GM10266 (cell line): ENCODE measurements at regions not wholly inside any gene's neighbourhood (a gene's known extent, or its start where the extent isn't known, plus 50 kb on each side); places are given as distances from the start of the nearest gene placed in this dataset.

Source experiments
- DNase-seq: peaks from one replicate; pipeline ENCODE4 v3.0.0; 2012; ENCODE audit errors: extremely low spot score
- TF ChIP-seq, protein P1 (sequence below): IDR thresholded peaks from 2 replicates; pipeline ENCODE4 v1.5.1; 2012; ENCODE audit warnings: mild to moderate bottlenecking, low read depth; ENCODE audit not compliant: control insufficient read depth, insufficient read depth; ENCODE audit errors: missing control alignments

DNA sequence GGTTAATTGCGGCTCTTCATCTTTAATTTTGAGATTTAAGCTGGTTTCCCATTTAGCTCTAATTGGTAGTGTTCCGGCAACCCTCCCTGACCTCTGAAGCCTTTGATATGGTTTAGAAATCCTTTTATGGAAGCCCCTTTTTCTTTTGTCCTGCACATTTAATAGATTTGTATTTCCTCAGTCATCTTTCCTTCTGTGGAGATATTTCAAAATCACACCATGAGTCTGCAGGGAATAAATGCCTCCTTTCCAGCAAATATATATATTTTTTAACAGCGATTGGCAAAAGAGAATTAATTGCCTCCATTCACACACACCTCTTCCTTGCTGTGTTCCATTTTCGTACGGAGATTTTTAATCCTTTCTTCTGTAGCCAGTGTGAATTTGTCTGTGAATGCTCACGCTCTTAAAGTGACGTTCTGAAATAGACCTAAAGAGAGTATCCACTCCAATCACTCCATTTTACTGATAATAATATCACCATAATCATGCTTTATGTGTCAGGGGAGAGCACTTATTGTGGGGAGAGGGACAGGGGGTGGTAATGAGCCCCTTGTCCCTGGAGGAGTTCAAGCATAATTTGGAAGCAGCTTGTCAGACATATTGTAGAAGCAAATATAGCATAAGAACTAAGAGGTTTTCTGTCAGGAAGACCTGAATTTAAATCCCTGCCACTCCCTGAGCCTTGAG, 142.5 kb upstream of the SYT13 start:
- TF ChIP-seq, protein P1, sequence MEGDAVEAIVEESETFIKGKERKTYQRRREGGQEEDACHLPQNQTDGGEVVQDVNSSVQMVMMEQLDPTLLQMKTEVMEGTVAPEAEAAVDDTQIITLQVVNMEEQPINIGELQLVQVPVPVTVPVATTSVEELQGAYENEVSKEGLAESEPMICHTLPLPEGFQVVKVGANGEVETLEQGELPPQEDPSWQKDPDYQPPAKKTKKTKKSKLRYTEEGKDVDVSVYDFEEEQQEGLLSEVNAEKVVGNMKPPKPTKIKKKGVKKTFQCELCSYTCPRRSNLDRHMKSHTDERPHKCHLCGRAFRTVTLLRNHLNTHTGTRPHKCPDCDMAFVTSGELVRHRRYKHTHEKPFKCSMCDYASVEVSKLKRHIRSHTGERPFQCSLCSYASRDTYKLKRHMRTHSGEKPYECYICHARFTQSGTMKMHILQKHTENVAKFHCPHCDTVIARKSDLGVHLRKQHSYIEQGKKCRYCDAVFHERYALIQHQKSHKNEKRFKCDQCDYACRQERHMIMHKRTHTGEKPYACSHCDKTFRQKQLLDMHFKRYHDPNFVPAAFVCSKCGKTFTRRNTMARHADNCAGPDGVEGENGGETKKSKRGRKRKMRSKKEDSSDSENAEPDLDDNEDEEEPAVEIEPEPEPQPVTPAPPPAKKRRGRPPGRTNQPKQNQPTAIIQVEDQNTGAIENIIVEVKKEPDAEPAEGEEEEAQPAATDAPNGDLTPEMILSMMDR, result no peak

DNA sequence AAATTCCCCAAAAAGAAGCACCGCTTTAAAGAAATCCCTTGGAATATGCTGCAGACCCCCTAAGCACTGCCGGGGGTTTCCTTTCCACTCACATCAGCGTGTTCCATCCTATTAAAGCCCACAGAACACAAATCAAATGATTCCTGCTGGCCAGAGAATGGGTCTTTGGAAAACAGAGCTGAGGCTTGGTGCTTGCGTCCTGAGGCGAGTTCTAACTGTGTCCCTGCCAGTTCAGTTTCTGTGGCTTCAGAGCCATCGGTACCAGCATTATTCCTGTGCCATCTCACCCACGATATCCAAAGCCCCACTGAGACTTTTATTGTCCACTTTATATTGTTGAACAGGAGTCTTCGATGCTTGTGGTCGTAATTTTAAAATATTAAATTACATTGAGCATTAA, 142.0 kb upstream of the SYT13 start:
- TF ChIP-seq, protein P1, result no peak
- no peak for DNase-seq

More for the DNA sequence above, 142.5 kb upstream of the SYT13 start:
- no peak for DNase-seq

- TF ChIP-seq, protein P1, result no peak
- no peak for DNase-seq
Measured at GRCh38 chr11:45424411-45425180, 138.5 kb upstream of the SYT13 start.

GRCh38 chr11:45423475-45424120, 137.5 kb upstream of the SYT13 start:
- TF ChIP-seq, protein P1, result no peak
- DNase-seq, result no peak

DNA sequence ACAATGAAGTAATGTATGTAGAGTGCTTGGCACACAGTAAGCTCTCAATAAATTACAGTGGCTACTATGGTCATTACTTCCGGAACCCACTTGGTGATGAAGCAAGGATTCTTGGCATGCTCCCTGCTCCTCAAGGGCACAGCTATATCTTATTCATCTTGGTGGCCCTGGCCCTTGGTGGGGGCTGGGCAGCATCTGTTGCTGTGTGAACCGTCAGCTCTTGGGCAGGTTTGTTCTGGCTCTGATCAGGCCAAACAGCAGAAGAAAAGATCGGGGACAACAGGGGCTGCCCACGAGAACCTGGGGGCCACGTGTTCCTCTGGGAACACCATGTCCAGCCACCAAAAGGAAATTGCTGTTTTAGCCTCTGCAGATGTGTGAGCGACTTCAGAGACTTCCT, 136.9 kb upstream of the SYT13 start:
- no peak for DNase-seq
- TF ChIP-seq, protein P1, result no peak

DNA sequence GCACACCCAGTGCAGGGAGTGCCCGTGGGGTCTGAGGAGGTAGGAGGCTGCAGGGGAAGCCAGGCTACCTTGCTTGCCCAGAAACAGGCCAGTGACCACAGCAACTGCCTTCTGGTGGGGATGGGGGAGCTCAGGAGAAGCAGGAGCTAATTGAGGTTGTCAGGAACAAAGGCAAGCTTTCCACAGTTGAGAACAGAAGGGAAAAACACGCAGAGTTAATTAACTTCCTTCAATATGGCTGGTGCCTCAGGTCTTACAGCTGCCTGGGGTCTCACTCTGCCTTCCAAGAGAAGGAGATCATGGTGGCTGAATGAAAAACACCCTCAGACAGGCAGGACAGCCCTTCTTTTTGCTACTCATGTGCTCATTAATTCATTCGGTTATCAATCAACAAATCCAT, 127.9 kb upstream of the SYT13 start:
- TF ChIP-seq, protein P1, result no peak
- DNase-seq, result no peak
